ENCODE measurements at regions not wholly inside any gene's neighbourhood (a gene's known extent, or its start where the extent isn't known, plus 50 kb on each side); places are given as distances from the start of the nearest gene placed in this dataset.

- in situ Hi-C loops (cut with HindIII; ENCODE audit: low pct_ligation_motif_present, low sequenced_read_pairs) = no loop called here
- H3K27ac ChIP-seq = no peak overlapping the region
- TF ChIP-seq CTCF (IDR thresholded peaks at IDR 0.05; ENCODE audit: low read depth, low read length, missing control alignments) = no peak
- H3K36me3 ChIP-seq (replicated peaks) = no peaks in the 10 kb centered on the region
- H3K27me3 ChIP-seq (replicated peaks) = no peaks in the 10 kb centered on the region
- no peak for DNase-seq
- H3K4me3 ChIP-seq (ENCODE audit: low read depth, low read length) = no peak overlapping the region
These were observed 460.6 kb downstream of the AACS start for GRCh38 chr12:125525879-125526278.

- DNase-seq = no peak
- no peaks in the 10 kb centered on the region for H3K36me3 ChIP-seq (replicated peaks)
- H3K4me3 ChIP-seq (ENCODE audit: low read depth, low read length) = no peak overlapping the region
- no peak for TF ChIP-seq CTCF (IDR thresholded peaks at IDR 0.05; ENCODE audit: low read depth, low read length, missing control alignments)
- H3K27ac ChIP-seq = no peak overlapping the region
- in situ Hi-C loops (cut with HindIII; ENCODE audit: low pct_ligation_motif_present, low sequenced_read_pairs) = no loop called here
- no peaks in the 10 kb centered on the region for H3K27me3 ChIP-seq (replicated peaks)
These were observed 463.0 kb downstream of the AACS start for GRCh38 chr12:125528281-125528680.

GRCh38 chr12:125530201-125530600, 465.0 kb downstream of the AACS start:
- in situ Hi-C loops (cut with HindIII; ENCODE audit: low pct_ligation_motif_present, low sequenced_read_pairs) = no loop called here
- Histone ChIP-seq H3K27me3 (replicated peaks) (no peaks in the 10 kb centered on the region), H3K27ac (no peak overlapping the region), H3K4me3 (ENCODE audit: low read depth, low read length) (no peak overlapping the region), H3K36me3 (replicated peaks) (no peaks in the 10 kb centered on the region)
- no peak for DNase-seq
- no peak for TF ChIP-seq CTCF (IDR thresholded peaks at IDR 0.05; ENCODE audit: low read depth, low read length, missing control alignments)

- H3K27me3 ChIP-seq (replicated peaks) = no peaks in the 10 kb centered on the region
- in situ Hi-C loops (cut with HindIII; ENCODE audit: low pct_ligation_motif_present, low sequenced_read_pairs) = no loop called here
- H3K4me3 ChIP-seq (ENCODE audit: low read depth, low read length) = no peak overlapping the region
- no peak for DNase-seq
- no peak overlapping the region for H3K27ac ChIP-seq
- no peak for TF ChIP-seq CTCF (IDR thresholded peaks at IDR 0.05; ENCODE audit: low read depth, low read length, missing control alignments)
- H3K36me3 ChIP-seq (replicated peaks) = no peaks in the 10 kb centered on the region
These were observed 465.6 kb downstream of the AACS start for GRCh38 chr12:125530876-125531275.

- no peak for TF ChIP-seq CTCF (IDR thresholded peaks at IDR 0.05; ENCODE audit: low read depth, low read length, missing control alignments)
- DNase-seq = no peak
- in situ Hi-C loops (cut with HindIII; ENCODE audit: low pct_ligation_motif_present, low sequenced_read_pairs) = no loop called here
These were observed 466.3 kb downstream of the AACS start for GRCh38 chr12:125531574-125531973.

GRCh38 chr12:125533434-125534029, 468.3 kb downstream of the AACS start:
- no peak overlapping the region for H3K27ac ChIP-seq
- no peaks in the 10 kb centered on the region for H3K27me3 ChIP-seq (replicated peaks)
- no peak overlapping the region for H3K4me3 ChIP-seq (ENCODE audit: low read depth, low read length)
- DNase-seq = no peak
- TF ChIP-seq CTCF (IDR thresholded peaks at IDR 0.05; ENCODE audit: low read depth, low read length, missing control alignments) = peak; percentile 69
- H3K36me3 ChIP-seq (replicated peaks) = no peaks in the 10 kb centered on the region
- in situ Hi-C loops (cut with HindIII; ENCODE audit: low pct_ligation_motif_present, low sequenced_read_pairs) = no loop called here

More at GRCh38 chr12:125531574-125531973, 466.3 kb downstream of the AACS start:
- Histone ChIP-seq H3K27me3 (replicated peaks) (no peaks in the 10 kb centered on the region), H3K36me3 (replicated peaks) (no peaks in the 10 kb centered on the region), H3K27ac (no peak overlapping the region), H3K4me3 (ENCODE audit: low read depth, low read length) (no peak overlapping the region)
